ENCODE measurements at regions not wholly inside any gene's neighbourhood (a gene's known extent, or its start where the extent isn't known, plus 50 kb on each side); places are given as distances from the start of the nearest gene placed in this dataset.

GRCh38 chr19:32224371-32225244 is 120.8 kb upstream of the ZNF507 start:
- Mint-ChIP-seq H3K4me3 (peak overlapping the region; percentile 84), H3K27me3 (ENCODE audit: low read depth, poor library complexity) (peaks cover 61% of the 10 kb centered on the region)
- DNase-seq = peak; percentile 87

DNA sequence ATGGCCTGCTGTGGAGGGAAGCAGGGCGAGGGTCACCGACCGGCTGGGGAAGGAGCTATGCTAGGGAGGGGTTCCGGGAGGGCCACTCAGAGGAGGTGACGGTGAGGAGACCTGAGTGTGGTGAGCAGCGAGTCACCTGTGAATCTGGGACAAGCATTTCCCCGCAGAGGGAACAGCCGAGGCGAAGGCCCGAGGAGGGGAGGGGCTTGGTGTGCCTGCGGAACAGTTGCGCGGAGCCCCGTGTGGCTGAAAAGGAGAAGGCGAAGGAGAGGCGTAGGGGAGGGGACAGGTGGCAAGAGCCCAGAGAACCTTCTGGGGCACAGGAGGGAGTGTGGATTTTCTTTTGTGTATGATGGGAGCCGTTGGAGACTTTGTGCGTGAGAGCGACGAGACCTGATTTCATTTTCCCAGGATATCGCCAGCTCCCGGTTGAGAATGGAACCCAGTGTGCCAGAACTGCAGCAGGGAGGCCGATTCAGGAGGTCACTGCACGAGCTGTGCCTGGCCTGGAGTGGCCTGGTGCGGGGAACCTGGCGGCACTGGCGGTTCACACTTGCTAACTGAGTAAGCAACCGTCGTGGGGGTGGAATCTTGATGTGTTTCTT is 117.7 kb upstream of the ZNF507 start:
- no peak for TF ChIP-seq CTCF (IDR thresholded peaks at IDR 0.05)
- Mint-ChIP-seq H3K4me3 (no peak overlapping the region), H3K27ac (no peak overlapping the region), H3K36me3 (ENCODE audit: low read depth) (no peaks in the 10 kb centered on the region), H3K27me3 (ENCODE audit: low read depth, poor library complexity) (peaks cover 72% of the 10 kb centered on the region), H3K4me1 (peaks cover 15% of the 10 kb centered on the region), H3K9me3 (no peaks in the 10 kb centered on the region)
- DNase-seq = no peak

More at GRCh38 chr19:32224371-32225244, 120.8 kb upstream of the ZNF507 start:
- no peaks in the 10 kb centered on the region for H3K36me3 Mint-ChIP-seq (ENCODE audit: low read depth)
- peaks cover 21% of the 10 kb centered on the region for H3K4me1 Mint-ChIP-seq
- no peak overlapping the region for H3K27ac Mint-ChIP-seq
- TF ChIP-seq CTCF (IDR thresholded peaks at IDR 0.05) = peak; percentile 100
- H3K9me3 Mint-ChIP-seq = no peaks in the 10 kb centered on the region

GRCh38 chr19:32230441-32230840 is 115.0 kb upstream of the ZNF507 start:
- Mint-ChIP-seq H3K9me3 (no peaks in the 10 kb centered on the region), H3K4me3 (no peak overlapping the region), H3K4me1 (no peaks in the 10 kb centered on the region), H3K27ac (no peak overlapping the region), H3K27me3 (ENCODE audit: low read depth, poor library complexity) (peaks cover 48% of the 10 kb centered on the region), H3K36me3 (ENCODE audit: low read depth) (no peaks in the 10 kb centered on the region)
- no peak for TF ChIP-seq CTCF (IDR thresholded peaks at IDR 0.05)
- DNase-seq = no peak

DNA sequence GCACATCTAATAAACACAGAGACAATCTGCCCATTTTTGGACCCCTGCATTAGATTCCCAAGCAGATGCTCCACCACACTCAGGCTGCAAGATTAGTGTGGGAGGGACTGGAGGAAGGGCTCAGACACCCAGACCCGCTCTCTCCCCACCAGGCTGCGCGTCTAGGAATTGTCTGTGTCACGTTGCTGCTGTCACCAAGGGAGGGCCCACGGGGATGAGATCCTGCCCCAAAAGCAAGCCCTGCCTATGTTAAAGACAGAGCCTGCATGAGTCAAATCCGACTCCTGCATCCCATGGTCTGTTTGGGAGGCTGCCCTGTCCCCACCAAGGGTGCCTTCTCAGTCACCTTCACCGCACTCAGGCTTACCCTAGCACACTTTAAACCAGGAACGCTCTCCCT is 114.4 kb upstream of the ZNF507 start:
- no peak for DNase-seq
- Mint-ChIP-seq H3K36me3 (ENCODE audit: low read depth) (no peaks in the 10 kb centered on the region), H3K27me3 (ENCODE audit: low read depth, poor library complexity) (peaks cover 43% of the 10 kb centered on the region), H3K4me1 (no peaks in the 10 kb centered on the region), H3K9me3 (no peaks in the 10 kb centered on the region), H3K27ac (no peak overlapping the region), H3K4me3 (no peak overlapping the region)
- TF ChIP-seq CTCF (IDR thresholded peaks at IDR 0.05) = no peak

GRCh38 chr19:32231691-32232090 is 113.7 kb upstream of the ZNF507 start:
- Mint-ChIP-seq H3K27me3 (ENCODE audit: low read depth, poor library complexity) (peaks cover 41% of the 10 kb centered on the region), H3K27ac (no peak overlapping the region), H3K9me3 (no peaks in the 10 kb centered on the region), H3K36me3 (ENCODE audit: low read depth) (no peaks in the 10 kb centered on the region), H3K4me3 (no peak overlapping the region), H3K4me1 (no peaks in the 10 kb centered on the region)
- DNase-seq = no peak
- TF ChIP-seq CTCF (IDR thresholded peaks at IDR 0.05) = no peak

All from nephron progenitor cell (in vitro differentiated cells).